ENCODE measurements at regions not wholly inside any gene's neighbourhood (a gene's known extent, or its start where the extent isn't known, plus 50 kb on each side); places are given as distances from the start of the nearest gene placed in this dataset.

GRCh38 chr12:82027612-82028011 is 268.5 kb upstream of the PPFIA2 start:
- H3K79me2 ChIP-seq (ENCODE audit: insufficient read depth, low read depth): no peaks in the 10 kb centered on the region

DNA sequence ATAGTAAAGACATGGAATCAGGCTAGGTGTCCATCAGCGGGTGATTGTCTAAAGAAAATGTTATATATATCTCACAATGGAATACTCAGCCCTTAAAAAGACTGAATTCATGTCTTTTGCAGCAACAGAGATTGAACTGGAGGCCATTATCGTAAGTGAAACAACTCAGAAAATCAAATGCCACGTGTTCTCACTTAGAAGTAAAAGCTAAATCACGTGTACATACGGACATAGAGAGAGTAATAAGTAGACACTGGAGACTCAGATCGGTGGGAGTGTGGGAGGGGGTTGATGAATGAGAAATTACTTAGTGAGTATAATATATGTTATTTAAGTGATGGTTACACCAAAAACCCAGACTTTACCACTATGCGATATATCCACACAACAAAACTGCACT is 266.3 kb upstream of the PPFIA2 start:
- no peak overlapping the region for H3K27ac ChIP-seq
- H3K9ac ChIP-seq: no peak overlapping the region
- no peaks in the 10 kb centered on the region for H3K4me1 ChIP-seq (ENCODE audit: low read depth, poor library complexity, severe bottlenecking)
- H4K20me1 ChIP-seq (ENCODE audit: insufficient read depth): no peaks in the 10 kb centered on the region
- TF ChIP-seq, protein P1, sequence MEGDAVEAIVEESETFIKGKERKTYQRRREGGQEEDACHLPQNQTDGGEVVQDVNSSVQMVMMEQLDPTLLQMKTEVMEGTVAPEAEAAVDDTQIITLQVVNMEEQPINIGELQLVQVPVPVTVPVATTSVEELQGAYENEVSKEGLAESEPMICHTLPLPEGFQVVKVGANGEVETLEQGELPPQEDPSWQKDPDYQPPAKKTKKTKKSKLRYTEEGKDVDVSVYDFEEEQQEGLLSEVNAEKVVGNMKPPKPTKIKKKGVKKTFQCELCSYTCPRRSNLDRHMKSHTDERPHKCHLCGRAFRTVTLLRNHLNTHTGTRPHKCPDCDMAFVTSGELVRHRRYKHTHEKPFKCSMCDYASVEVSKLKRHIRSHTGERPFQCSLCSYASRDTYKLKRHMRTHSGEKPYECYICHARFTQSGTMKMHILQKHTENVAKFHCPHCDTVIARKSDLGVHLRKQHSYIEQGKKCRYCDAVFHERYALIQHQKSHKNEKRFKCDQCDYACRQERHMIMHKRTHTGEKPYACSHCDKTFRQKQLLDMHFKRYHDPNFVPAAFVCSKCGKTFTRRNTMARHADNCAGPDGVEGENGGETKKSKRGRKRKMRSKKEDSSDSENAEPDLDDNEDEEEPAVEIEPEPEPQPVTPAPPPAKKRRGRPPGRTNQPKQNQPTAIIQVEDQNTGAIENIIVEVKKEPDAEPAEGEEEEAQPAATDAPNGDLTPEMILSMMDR (conservative IDR thresholded peaks at IDR 0.05; ENCODE audit: low read depth, low read length): no peak
- no peak overlapping the region for H2AFZ ChIP-seq (ENCODE audit: low read depth)
- no peaks in the 10 kb centered on the region for H3K27me3 ChIP-seq (ENCODE audit: insufficient read depth, low read depth)
- H3K79me2 ChIP-seq (ENCODE audit: insufficient read depth, low read depth): no peaks in the 10 kb centered on the region
- H3K36me3 ChIP-seq (ENCODE audit: insufficient read depth): no peaks in the 10 kb centered on the region
- H3K4me3 ChIP-seq (IDR thresholded peaks at IDR 0.05; ENCODE audit: insufficient read depth, low read depth, low read length): no peak overlapping the region
- no peak overlapping the region for H3K4me2 ChIP-seq

More at GRCh38 chr12:82027612-82028011, 268.5 kb upstream of the PPFIA2 start:
- Histone ChIP-seq H3K4me2 (no peak overlapping the region), H3K27me3 (ENCODE audit: insufficient read depth, low read depth) (no peaks in the 10 kb centered on the region), H2AFZ (ENCODE audit: low read depth) (no peak overlapping the region), H3K9ac (no peak overlapping the region), H3K4me3 (IDR thresholded peaks at IDR 0.05; ENCODE audit: insufficient read depth, low read depth, low read length) (no peak overlapping the region), H4K20me1 (ENCODE audit: insufficient read depth) (no peaks in the 10 kb centered on the region), H3K4me1 (ENCODE audit: low read depth, poor library complexity, severe bottlenecking) (no peaks in the 10 kb centered on the region), H3K36me3 (ENCODE audit: insufficient read depth) (no peaks in the 10 kb centered on the region), H3K27ac (no peak overlapping the region)
- TF ChIP-seq, protein P1 (conservative IDR thresholded peaks at IDR 0.05; ENCODE audit: low read depth, low read length): no peak

DNA sequence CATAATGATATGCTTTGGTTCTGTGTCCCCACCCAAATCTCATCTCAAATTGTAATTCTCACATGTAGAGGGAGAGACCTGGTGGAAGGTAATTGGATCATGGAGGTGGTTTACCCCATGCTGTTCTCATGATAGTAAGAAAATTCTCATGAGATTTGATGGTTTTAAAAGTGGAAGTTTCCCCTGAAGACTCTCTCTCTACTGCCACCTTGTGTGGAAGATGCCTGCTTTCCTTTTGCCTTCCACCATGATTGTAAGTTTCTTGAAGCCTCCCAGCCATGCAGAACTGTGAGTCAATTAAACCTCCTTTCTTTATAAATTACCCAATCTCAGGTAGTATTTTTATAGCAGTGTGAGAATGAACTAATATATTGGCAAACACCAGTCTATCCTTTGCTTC is 260.4 kb upstream of the PPFIA2 start:
- Histone ChIP-seq H3K27me3 (ENCODE audit: insufficient read depth, low read depth) (no peaks in the 10 kb centered on the region), H3K4me3 (IDR thresholded peaks at IDR 0.05; ENCODE audit: insufficient read depth, low read depth, low read length) (no peak overlapping the region), H3K27ac (no peak overlapping the region), H3K9ac (no peak overlapping the region), H3K4me1 (ENCODE audit: low read depth, poor library complexity, severe bottlenecking) (no peaks in the 10 kb centered on the region), H4K20me1 (ENCODE audit: insufficient read depth) (no peaks in the 10 kb centered on the region), H3K4me2 (no peak overlapping the region), H3K36me3 (ENCODE audit: insufficient read depth) (no peaks in the 10 kb centered on the region), H3K79me2 (ENCODE audit: insufficient read depth, low read depth) (no peaks in the 10 kb centered on the region), H2AFZ (ENCODE audit: low read depth) (no peak overlapping the region)
- TF ChIP-seq, protein P1 (conservative IDR thresholded peaks at IDR 0.05; ENCODE audit: low read depth, low read length): peak; percentile 60

GRCh38 chr12:82015623-82016347 is 256.6 kb upstream of the PPFIA2 start:
- Histone ChIP-seq H3K4me2 (no peak overlapping the region), H3K27ac (no peak overlapping the region), H3K4me1 (ENCODE audit: low read depth, poor library complexity, severe bottlenecking) (no peaks in the 10 kb centered on the region), H3K79me2 (ENCODE audit: insufficient read depth, low read depth) (no peaks in the 10 kb centered on the region), H2AFZ (ENCODE audit: low read depth) (no peak overlapping the region), H3K27me3 (ENCODE audit: insufficient read depth, low read depth) (no peaks in the 10 kb centered on the region), H4K20me1 (ENCODE audit: insufficient read depth) (no peaks in the 10 kb centered on the region), H3K4me3 (IDR thresholded peaks at IDR 0.05; ENCODE audit: insufficient read depth, low read depth, low read length) (no peak overlapping the region), H3K9ac (no peak overlapping the region), H3K36me3 (ENCODE audit: insufficient read depth) (no peaks in the 10 kb centered on the region)
- TF ChIP-seq, protein P1 (conservative IDR thresholded peaks at IDR 0.05; ENCODE audit: low read depth, low read length): no peak

All from KMS-11 (cell line).